Keratinocyte (primary cell): ENCODE measurements at regions not wholly inside any gene's neighbourhood (a gene's known extent, or its start where the extent isn't known, plus 50 kb on each side); places are given as distances from the start of the nearest gene placed in this dataset.

Experiments
- DNase-seq: peaks from one replicate; pipeline ENCODE4 v3.0.0-alpha.2; 2011; ENCODE audit warnings: low read depth, missing footprints, low spot score
- FAIRE-seq: peaks from 2 replicates; lab custom pipeline; 2011; peaks lifted over from hg19 to GRCh38; lab: Jason Lieb, UNC
- H2AFZ ChIP-seq: 2 replicates; pipeline ENCODE4 v1.6.0; 2012; ENCODE audit warnings: low read length, control low read depth, inconsistent platforms; ENCODE audit not compliant: control insufficient read depth
- H3K27ac ChIP-seq: 2 replicates; pipeline ENCODE4 v1.5.1; 2011; ENCODE audit warnings: low read length; ENCODE audit not compliant: control insufficient read depth, insufficient read depth
- H3K27me3 ChIP-seq: 3 replicates; pipeline ENCODE4 v1.6.0; 2011; ENCODE audit warnings: low read length; ENCODE audit not compliant: control insufficient read depth, insufficient read depth; ENCODE audit errors: extremely low read depth
- H3K36me3 ChIP-seq, 2 experiments: 2 replicates in 1 of 2; 3 replicates in 1 of 2; pipeline ENCODE4 v1.5.1; 2011; ENCODE audit warnings: low read length in 2 of 2, mild to moderate bottlenecking in 1 of 2; ENCODE audit not compliant: control insufficient read depth in 2 of 2, insufficient read depth in 2 of 2; ENCODE audit errors: extremely low read depth in 1 of 2
- H3K4me1 ChIP-seq: 3 replicates; pipeline ENCODE4 v1.5.1; 2011; ENCODE audit warnings: low read length; ENCODE audit not compliant: control insufficient read depth, insufficient read depth; ENCODE audit errors: extremely low read depth
- H3K4me2 ChIP-seq: 3 replicates; pipeline ENCODE4 v1.6.0; 2011; ENCODE audit warnings: low read depth, low read length; ENCODE audit not compliant: control insufficient read depth, insufficient read depth; ENCODE audit errors: extremely low read depth
- H3K4me3 ChIP-seq, 3 experiments: fragments of 200-600 bp in 1 of 3; sonication (generic) in 1 of 3; 2 replicates in 2 of 3; 3 replicates in 1 of 3; pipeline ENCODE4 v1.5.1; 2011 to 2016; ENCODE audit warnings: low read length in 3 of 3, mild to moderate bottlenecking in 3 of 3, control low read depth in 2 of 3, inconsistent platforms in 1 of 3, low read depth in 1 of 3, mixed read lengths in 1 of 3, mixed run types in 1 of 3, moderate library complexity in 1 of 3; ENCODE audit not compliant: control insufficient read depth in 2 of 3, insufficient read depth in 2 of 3; ENCODE audit errors: extremely low read depth in 1 of 3
- H3K79me2 ChIP-seq: 2 replicates; pipeline ENCODE4 v1.6.0; 2012; ENCODE audit warnings: low read length; ENCODE audit not compliant: control insufficient read depth, insufficient read depth
- H3K9ac ChIP-seq: 3 replicates; pipeline ENCODE4 v1.6.0; 2011; ENCODE audit warnings: low read length; ENCODE audit not compliant: control insufficient read depth, insufficient read depth; ENCODE audit errors: extremely low read depth
- H3K9me1 ChIP-seq: 3 replicates; pipeline ENCODE4 v1.6.0; 2011; ENCODE audit warnings: low read length; ENCODE audit not compliant: control insufficient read depth, insufficient read depth; ENCODE audit errors: extremely low read depth
- H3K9me3 ChIP-seq: 2 replicates; pipeline ENCODE4 v1.5.1; 2012; ENCODE audit warnings: low read depth, low read length; ENCODE audit not compliant: control insufficient read depth
- H4K20me1 ChIP-seq: 3 replicates; pipeline ENCODE4 v1.6.0; 2011; ENCODE audit warnings: low read length; ENCODE audit not compliant: control insufficient read depth, insufficient read depth; ENCODE audit errors: extremely low read depth
- EZH2 ChIP-seq: IDR thresholded peaks from one replicate; pipeline ENCODE4 v1.6.1; 2012; ENCODE audit warnings: inconsistent platforms, mild to moderate bottlenecking, low read length, moderate library complexity
- dilution Hi-C: fragments of 300-500 bp; cut with MboI; formaldehyde crosslinking; loops from one replicate; pipeline ENCODE4 v1.7.0; 2020; ENCODE audit warnings: low sequenced_read_pairs; ENCODE audit not compliant: extremely low pct_ligation_motif_present
- TF ChIP-seq, protein P1 (sequence below), 3 experiments: IDR thresholded peaks in 1 of 3; conservative IDR thresholded peaks in 1 of 3; optimal IDR thresholded peaks in 1 of 3; 2 replicates in 2 of 3; 3 replicates in 1 of 3; pipeline versions ENCODE3 to v1.5.1; 2011; ENCODE audit warnings: low read length in 3 of 3, mild to moderate bottlenecking in 3 of 3, moderate library complexity in 2 of 3, control low read depth in 1 of 3, inconsistent platforms in 1 of 3; ENCODE audit not compliant: insufficient read depth in 2 of 3; ENCODE audit errors: extremely low read depth in 1 of 3

DNA sequence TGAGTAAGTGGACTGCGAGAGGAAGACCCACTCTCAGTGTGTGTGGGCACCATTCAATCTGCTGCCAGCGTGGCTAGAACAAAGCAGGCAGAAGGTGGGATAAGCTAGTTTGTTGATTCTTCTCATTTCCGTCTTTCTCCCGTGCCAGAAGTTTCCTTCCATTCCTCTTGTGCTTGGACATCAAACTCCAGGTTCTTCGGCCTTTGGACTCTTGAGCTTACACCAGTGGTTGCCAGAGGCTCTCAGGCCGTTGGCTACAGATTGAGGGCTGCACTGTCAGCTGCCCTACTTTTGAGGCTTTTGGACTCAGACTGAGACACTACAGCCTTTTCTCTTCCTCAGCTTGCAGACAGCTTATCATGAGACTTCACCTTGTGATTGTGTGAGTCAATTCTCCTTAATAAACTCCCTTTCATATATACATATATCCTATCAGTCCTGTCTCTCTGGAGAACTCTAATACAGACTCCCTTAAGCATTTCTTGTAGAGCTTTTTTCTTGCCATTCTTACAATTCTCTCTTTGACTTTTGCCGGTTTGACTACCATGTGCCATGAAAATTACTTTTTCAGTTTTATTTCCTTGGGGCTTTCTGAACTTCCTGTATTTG lies 494.9 kb downstream of the PRR16 start:
- Histone ChIP-seq H4K20me1 (no peaks in the 10 kb centered on the region), H3K4me1 (no peaks in the 10 kb centered on the region), H3K27ac (no peak overlapping the region), H3K4me2 (no peak overlapping the region), H3K4me3 (no peak overlapping the region), H3K9me1 (no peaks in the 10 kb centered on the region), H3K27me3 (no peaks in the 10 kb centered on the region), H3K36me3 (no peaks in the 10 kb centered on the region), H2AFZ (no peak overlapping the region), H3K9ac (no peak overlapping the region), H3K9me3 (no peaks in the 10 kb centered on the region), H3K79me2 (no peaks in the 10 kb centered on the region)
- DNase-seq (no peak), FAIRE-seq (no peak)
- TF ChIP-seq EZH2 = no peak
- TF ChIP-seq, protein P1, sequence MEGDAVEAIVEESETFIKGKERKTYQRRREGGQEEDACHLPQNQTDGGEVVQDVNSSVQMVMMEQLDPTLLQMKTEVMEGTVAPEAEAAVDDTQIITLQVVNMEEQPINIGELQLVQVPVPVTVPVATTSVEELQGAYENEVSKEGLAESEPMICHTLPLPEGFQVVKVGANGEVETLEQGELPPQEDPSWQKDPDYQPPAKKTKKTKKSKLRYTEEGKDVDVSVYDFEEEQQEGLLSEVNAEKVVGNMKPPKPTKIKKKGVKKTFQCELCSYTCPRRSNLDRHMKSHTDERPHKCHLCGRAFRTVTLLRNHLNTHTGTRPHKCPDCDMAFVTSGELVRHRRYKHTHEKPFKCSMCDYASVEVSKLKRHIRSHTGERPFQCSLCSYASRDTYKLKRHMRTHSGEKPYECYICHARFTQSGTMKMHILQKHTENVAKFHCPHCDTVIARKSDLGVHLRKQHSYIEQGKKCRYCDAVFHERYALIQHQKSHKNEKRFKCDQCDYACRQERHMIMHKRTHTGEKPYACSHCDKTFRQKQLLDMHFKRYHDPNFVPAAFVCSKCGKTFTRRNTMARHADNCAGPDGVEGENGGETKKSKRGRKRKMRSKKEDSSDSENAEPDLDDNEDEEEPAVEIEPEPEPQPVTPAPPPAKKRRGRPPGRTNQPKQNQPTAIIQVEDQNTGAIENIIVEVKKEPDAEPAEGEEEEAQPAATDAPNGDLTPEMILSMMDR (optimal IDR thresholded peaks at IDR 0.05 in 1 of 3, IDR thresholded peaks at IDR 0.05 in 1 of 3, conservative IDR thresholded peaks at IDR 0.05 in 1 of 3; ENCODE audit: extremely low read depth in 1 of 3, insufficient read depth in 2 of 3, low read length in 3 of 3) = no peak
- dilution Hi-C loops = no loop called here

DNA sequence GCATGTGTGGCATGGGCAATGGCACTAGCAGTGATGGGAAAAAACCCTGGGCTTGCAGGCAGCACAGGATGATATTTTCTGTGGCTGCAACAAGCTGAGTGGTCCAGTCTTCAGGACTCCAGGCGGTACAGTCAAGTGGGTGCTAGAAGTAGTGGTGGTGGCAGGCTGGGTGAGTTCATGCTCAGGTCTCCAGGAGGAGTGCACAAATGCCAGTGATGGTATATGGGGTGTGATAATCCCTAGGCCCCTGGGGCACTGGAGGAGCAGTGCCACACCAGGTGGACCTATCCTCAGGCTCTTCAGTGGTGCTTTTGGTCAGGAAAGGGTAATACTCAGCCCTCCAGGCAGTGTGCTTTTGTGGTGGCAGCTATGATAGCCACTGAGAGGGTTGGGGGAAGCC lies 496.4 kb downstream of the PRR16 start:
- DNase-seq = no peak
- Histone ChIP-seq H3K9me3 (no peaks in the 10 kb centered on the region), H3K27ac (no peak overlapping the region), H3K9ac (no peak overlapping the region), H3K79me2 (no peaks in the 10 kb centered on the region), H3K36me3 (no peaks in the 10 kb centered on the region), H4K20me1 (no peaks in the 10 kb centered on the region), H2AFZ (no peak overlapping the region), H3K4me2 (no peak overlapping the region), H3K9me1 (no peaks in the 10 kb centered on the region), H3K4me3 (no peak overlapping the region), H3K27me3 (no peaks in the 10 kb centered on the region), H3K4me1 (no peaks in the 10 kb centered on the region)
- no peak for FAIRE-seq
- TF ChIP-seq EZH2 = no peak
- TF ChIP-seq, protein P1 (optimal IDR thresholded peaks at IDR 0.05 in 1 of 3, IDR thresholded peaks at IDR 0.05 in 1 of 3, conservative IDR thresholded peaks at IDR 0.05 in 1 of 3; ENCODE audit: extremely low read depth in 1 of 3, insufficient read depth in 2 of 3, low read length in 3 of 3) = no peak
- dilution Hi-C loops = no loop called here
